Activated CD4-positive, alpha-beta memory T cell treated with anti-CD3 and anti-CD28 coated beads for 36 hours (primary cell): ENCODE measurements at regions not wholly inside any gene's neighbourhood (a gene's known extent, or its start where the extent isn't known, plus 50 kb on each side); places are given as distances from the start of the nearest gene placed in this dataset.

Experiments used
- CTCF ChIA-PET: fragments of 350-600 bp; sonication (Branson Sonifier 250); formaldehyde crosslinking; loops from one replicate; lab custom pipeline; 2021; ENCODE audit warnings: antibody characterized with exemption, inconsistent platforms; lab: Charles Lee
- POLR2A ChIA-PET: fragments of 350-600 bp; sonication (Branson Sonifier 250); formaldehyde crosslinking; loops from one replicate; lab custom pipeline; 2021; ENCODE audit warnings: antibody characterized with exemption; lab: Charles Lee
- DNase-seq: peaks from one replicate; pipeline ENCODE4 v3.0.0-alpha.2; 2020
- H3K27ac Mint-ChIP-seq: one replicate; pipeline ENCODE4 v1.8.0; 2021; ENCODE audit warnings: mixed read lengths
- H3K27me3 Mint-ChIP-seq: one replicate; pipeline ENCODE4 v1.8.0; 2021; ENCODE audit warnings: mixed read lengths
- H3K36me3 Mint-ChIP-seq: one replicate; pipeline ENCODE4 v1.8.0; 2021; ENCODE audit warnings: mixed read lengths
- H3K4me1 Mint-ChIP-seq: one replicate; pipeline ENCODE4 v1.8.0; 2021; ENCODE audit warnings: low read depth, mixed read lengths
- H3K4me3 Mint-ChIP-seq: one replicate; pipeline ENCODE4 v1.8.0; 2021; ENCODE audit warnings: mild to moderate bottlenecking, mixed read lengths
- H3K9me3 Mint-ChIP-seq: one replicate; pipeline ENCODE4 v1.8.0; 2021; ENCODE audit warnings: mixed read lengths
- intact Hi-C: fragments of 100-400 bp; cut with micrococcal nuclease; formaldehyde crosslinking; loops from one replicate; pipeline ENCODE4 v1.15.1; 2023

DNA sequence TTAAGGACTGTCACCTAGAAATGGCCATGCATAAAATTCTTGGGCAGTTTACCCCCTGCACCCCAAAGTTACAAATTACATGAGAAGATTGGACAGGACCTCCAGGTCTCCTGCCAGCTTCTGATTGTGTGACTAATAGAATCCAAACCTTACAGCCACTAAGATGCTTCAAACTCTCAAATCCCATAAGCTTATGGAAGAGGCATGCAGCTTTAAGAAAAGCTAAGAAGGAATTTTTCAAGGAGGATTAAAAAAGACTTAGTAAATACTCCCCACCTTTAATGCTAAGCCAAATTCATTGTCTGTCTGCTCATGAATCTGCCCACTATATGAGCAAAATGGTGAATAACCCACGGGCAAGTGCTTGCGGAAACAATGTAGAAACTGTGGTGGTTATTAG, 86.3 kb downstream of the MAIP1 start:
- no peak overlapping the region for H3K4me3 Mint-ChIP-seq
- peaks cover 7% of the 10 kb centered on the region for H3K27me3 Mint-ChIP-seq
- no peak for DNase-seq
- CTCF ChIA-PET = no interaction called here
- peaks cover 20% of the 10 kb centered on the region for H3K9me3 Mint-ChIP-seq
- no peaks in the 10 kb centered on the region for H3K4me1 Mint-ChIP-seq
- no peak overlapping the region for H3K27ac Mint-ChIP-seq
- POLR2A ChIA-PET = no interaction called here
- intact Hi-C loops = no loop called here
- H3K36me3 Mint-ChIP-seq = no peaks in the 10 kb centered on the region

DNA sequence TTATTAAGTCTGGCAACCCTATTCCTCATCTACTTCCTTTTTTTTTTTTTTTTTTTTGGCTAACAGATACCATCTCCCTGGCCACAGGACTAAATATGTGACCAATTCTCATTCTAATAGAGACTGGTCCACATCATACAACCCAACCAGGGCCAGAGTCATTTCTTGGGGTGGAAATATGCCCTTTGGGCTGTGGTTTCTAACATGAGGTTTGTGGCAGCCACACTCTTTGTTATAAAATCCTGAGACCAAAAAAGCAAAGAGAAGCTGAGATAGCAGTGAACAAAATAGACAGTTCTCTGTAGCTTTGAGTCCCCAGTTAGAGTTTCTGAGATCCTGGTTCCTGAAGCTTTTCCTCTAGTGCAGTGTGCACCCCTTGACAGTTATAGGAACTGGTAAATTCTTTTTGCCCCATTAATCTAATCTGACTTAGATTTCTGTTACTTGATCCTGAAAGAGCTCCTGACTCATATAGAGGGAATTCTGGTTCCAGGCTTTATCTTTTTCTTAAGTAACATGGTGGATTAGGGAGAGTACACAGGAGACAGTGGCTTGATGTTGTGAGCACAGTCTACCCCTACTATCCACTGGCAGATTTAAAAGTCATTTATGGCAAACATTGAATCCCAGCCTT, 86.8 kb downstream of the MAIP1 start:
- H3K9me3 Mint-ChIP-seq = peaks cover 23% of the 10 kb centered on the region
- intact Hi-C loops = no loop called here
- DNase-seq = no peak
- H3K4me3 Mint-ChIP-seq = no peak overlapping the region
- no peaks in the 10 kb centered on the region for H3K36me3 Mint-ChIP-seq
- no peak overlapping the region for H3K27ac Mint-ChIP-seq
- H3K27me3 Mint-ChIP-seq = peaks cover 9% of the 10 kb centered on the region
- no peaks in the 10 kb centered on the region for H3K4me1 Mint-ChIP-seq
- ChIA-PET CTCF (no interaction called here), POLR2A (no interaction called here)

- H3K9me3 Mint-ChIP-seq = peaks cover 23% of the 10 kb centered on the region
- POLR2A ChIA-PET = no interaction called here
- CTCF ChIA-PET = no interaction called here
- intact Hi-C loops = no loop called here
- H3K27ac Mint-ChIP-seq = no peak overlapping the region
- no peaks in the 10 kb centered on the region for H3K36me3 Mint-ChIP-seq
- no peak for DNase-seq
- no peak overlapping the region for H3K4me3 Mint-ChIP-seq
- no peaks in the 10 kb centered on the region for H3K4me1 Mint-ChIP-seq
- peaks cover 9% of the 10 kb centered on the region for H3K27me3 Mint-ChIP-seq
Measured at GRCh38 chr2:200042944-200043343, 87.6 kb downstream of the MAIP1 start.

- intact Hi-C loops = no loop called here
- Mint-ChIP-seq H3K4me1 (no peaks in the 10 kb centered on the region), H3K27me3 (peaks cover 13% of the 10 kb centered on the region), H3K9me3 (peaks cover 23% of the 10 kb centered on the region), H3K4me3 (no peak overlapping the region), H3K27ac (no peak overlapping the region), H3K36me3 (no peaks in the 10 kb centered on the region)
- ChIA-PET CTCF (interaction anchor here (0.6 kb wide), 1 partner anchor 98 kb away, joined by 3 read pairs; no protein-coding TSS in a partner anchor), POLR2A (no interaction called here)
- DNase-seq = no peak
Measured at GRCh38 chr2:200044453-200044852, 89.1 kb downstream of the MAIP1 start.

- intact Hi-C loops = no loop called here
- Mint-ChIP-seq H3K4me3 (no peak overlapping the region), H3K36me3 (no peaks in the 10 kb centered on the region), H3K4me1 (no peaks in the 10 kb centered on the region), H3K9me3 (peaks cover 23% of the 10 kb centered on the region), H3K27me3 (peaks cover 13% of the 10 kb centered on the region), H3K27ac (no peak overlapping the region)
- DNase-seq = no peak
- ChIA-PET CTCF (no interaction called here), POLR2A (no interaction called here)
Measured at GRCh38 chr2:200048421-200048820, 93.0 kb downstream of the MAIP1 start.

GRCh38 chr2:200049086-200049485, 93.7 kb downstream of the MAIP1 start:
- no peak for DNase-seq
- no peak overlapping the region for H3K4me3 Mint-ChIP-seq
- POLR2A ChIA-PET = no interaction called here

GRCh38 chr2:200050921-200051610, 95.7 kb downstream of the MAIP1 start:
- no peak overlapping the region for H3K27ac Mint-ChIP-seq
- H3K9me3 Mint-ChIP-seq = peaks cover 9% of the 10 kb centered on the region
- no peak overlapping the region for H3K4me3 Mint-ChIP-seq
- H3K36me3 Mint-ChIP-seq = no peaks in the 10 kb centered on the region
- no peak for DNase-seq
- H3K4me1 Mint-ChIP-seq = no peaks in the 10 kb centered on the region
- CTCF ChIA-PET = interaction anchor here (1.3 kb wide), 1 partner anchor 430 kb away, joined by 3 read pairs; no protein-coding TSS in a partner anchor
- intact Hi-C loops = no loop called here
- H3K27me3 Mint-ChIP-seq = peaks cover 18% of the 10 kb centered on the region
- POLR2A ChIA-PET = no interaction called here

More at GRCh38 chr2:200049086-200049485, 93.7 kb downstream of the MAIP1 start:
- no peak overlapping the region for H3K27ac Mint-ChIP-seq
- peaks cover 13% of the 10 kb centered on the region for H3K27me3 Mint-ChIP-seq
- H3K4me1 Mint-ChIP-seq = no peaks in the 10 kb centered on the region
- CTCF ChIA-PET = no interaction called here
- intact Hi-C loops = no loop called here
- H3K9me3 Mint-ChIP-seq = peaks cover 23% of the 10 kb centered on the region
- H3K36me3 Mint-ChIP-seq = no peaks in the 10 kb centered on the region

DNA sequence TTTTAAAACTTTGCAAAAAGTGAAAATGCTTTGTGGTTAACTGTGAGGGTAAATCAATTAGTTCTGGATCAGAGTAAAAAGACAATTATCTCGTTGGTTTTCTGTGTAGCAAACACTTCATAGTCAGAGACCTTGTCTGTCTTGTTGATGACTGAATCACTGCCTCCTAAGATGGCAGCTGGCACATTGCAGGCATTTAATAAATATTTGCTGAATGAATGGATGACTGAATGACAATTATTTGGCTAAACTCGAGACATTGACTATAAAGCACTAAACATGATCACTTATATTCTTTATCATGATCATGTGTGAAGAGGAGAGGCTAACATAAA, 96.2 kb downstream of the MAIP1 start:
- Mint-ChIP-seq H3K27ac (no peak overlapping the region), H3K4me1 (no peaks in the 10 kb centered on the region)

DNA sequence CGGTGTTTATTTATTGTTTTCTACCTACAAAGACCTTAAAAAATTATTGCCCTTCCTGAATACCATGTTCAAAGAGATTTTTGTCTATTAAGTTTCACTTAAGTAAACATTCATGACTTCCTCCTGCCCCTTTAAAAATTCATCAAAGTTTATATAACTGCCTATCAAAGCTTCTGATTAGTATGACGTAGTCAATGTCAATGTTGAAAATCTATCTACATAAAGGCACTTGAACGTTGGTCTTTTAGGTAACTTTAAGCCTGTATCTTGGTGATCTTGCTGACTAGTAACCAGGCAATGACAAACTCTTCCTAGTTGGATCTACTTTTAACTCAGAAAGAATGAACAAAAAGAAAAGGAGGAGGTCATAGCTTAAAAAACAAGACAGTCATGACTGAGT, 97.2 kb downstream of the MAIP1 start:
- ChIA-PET CTCF (interaction anchor here (0.7 kb wide), 1 partner anchor 20 kb away, joined by 4 read pairs; no protein-coding TSS in a partner anchor), POLR2A (no interaction called here)
- peaks cover 18% of the 10 kb centered on the region for H3K27me3 Mint-ChIP-seq
- peaks cover 2% of the 10 kb centered on the region for H3K9me3 Mint-ChIP-seq
- H3K36me3 Mint-ChIP-seq = no peaks in the 10 kb centered on the region
- no peak overlapping the region for H3K4me3 Mint-ChIP-seq
- no peak for DNase-seq
- H3K4me1 Mint-ChIP-seq = no peaks in the 10 kb centered on the region
- intact Hi-C loops = no loop called here
- H3K27ac Mint-ChIP-seq = no peak overlapping the region

More for the DNA sequence above, 96.2 kb downstream of the MAIP1 start:
- CTCF ChIA-PET = no interaction called here
- Mint-ChIP-seq H3K4me3 (no peak overlapping the region), H3K27me3 (peaks cover 19% of the 10 kb centered on the region), H3K36me3 (no peaks in the 10 kb centered on the region), H3K9me3 (peaks cover 4% of the 10 kb centered on the region)
- DNase-seq = no peak
- intact Hi-C loops = no loop called here
- POLR2A ChIA-PET = no interaction called here

GRCh38 chr2:200054681-200055468, 99.5 kb downstream of the MAIP1 start:
- Mint-ChIP-seq H3K4me3 (no peak overlapping the region), H3K27me3 (peaks cover 15% of the 10 kb centered on the region), H3K9me3 (peaks cover 2% of the 10 kb centered on the region), H3K27ac (no peak overlapping the region), H3K4me1 (no peaks in the 10 kb centered on the region), H3K36me3 (no peaks in the 10 kb centered on the region)
- no peak for DNase-seq
- POLR2A ChIA-PET = no interaction called here
- intact Hi-C loops = no loop called here
- CTCF ChIA-PET = no interaction called here

DNA sequence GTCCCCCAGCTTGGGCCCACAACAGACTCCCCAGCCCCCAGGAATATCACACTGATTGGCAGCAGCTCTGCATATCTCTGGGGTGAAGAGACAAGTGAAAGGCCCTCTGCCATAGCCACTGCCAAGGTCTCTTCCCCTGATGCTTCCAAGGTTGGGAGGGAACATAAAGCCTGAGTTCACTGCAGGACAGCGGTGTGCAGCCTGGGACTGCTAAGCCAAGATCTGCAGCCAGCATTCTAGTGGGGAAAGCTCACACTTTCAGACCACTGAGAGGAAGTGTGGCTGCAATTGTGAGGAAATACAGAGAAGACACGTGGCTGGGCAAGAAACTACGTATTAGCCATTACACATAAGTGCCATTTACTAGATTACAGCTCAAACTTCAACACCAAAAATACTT, 100.7 kb downstream of the MAIP1 start:
- Mint-ChIP-seq H3K36me3 (no peaks in the 10 kb centered on the region), H3K9me3 (peaks cover 2% of the 10 kb centered on the region), H3K27ac (no peak overlapping the region), H3K27me3 (peaks cover 13% of the 10 kb centered on the region), H3K4me1 (no peaks in the 10 kb centered on the region), H3K4me3 (no peak overlapping the region)
- intact Hi-C loops = no loop called here
- ChIA-PET POLR2A (no interaction called here), CTCF (no interaction called here)
- no peak for DNase-seq

DNA sequence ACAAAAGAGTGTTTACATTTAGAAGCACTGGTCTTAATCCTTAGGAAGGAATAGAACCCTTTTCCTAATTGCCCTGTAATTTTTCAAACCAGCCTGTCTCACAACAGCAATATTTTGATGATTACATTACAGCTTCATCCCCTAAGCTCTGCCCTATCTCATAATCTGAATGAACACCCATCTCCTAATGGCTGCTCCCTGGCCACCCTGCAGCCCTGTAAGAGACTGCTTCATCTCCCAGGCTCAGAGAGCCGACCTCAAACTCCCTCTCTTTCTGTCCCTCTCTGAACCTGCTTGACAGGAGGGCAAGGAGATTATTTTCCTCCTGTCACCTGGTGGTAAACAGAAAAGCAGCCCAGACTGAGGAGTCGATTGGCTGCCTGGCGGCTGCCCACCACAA, 107.8 kb downstream of the MAIP1 start:
- intact Hi-C loops = no loop called here
- DNase-seq = no peak
- Mint-ChIP-seq H3K36me3 (no peaks in the 10 kb centered on the region), H3K4me3 (no peak overlapping the region), H3K27ac (no peak overlapping the region), H3K27me3 (peaks cover 11% of the 10 kb centered on the region), H3K4me1 (no peaks in the 10 kb centered on the region), H3K9me3 (no peaks in the 10 kb centered on the region)
- ChIA-PET CTCF (no interaction called here), POLR2A (no interaction called here)
